CD14-positive monocyte (primary cell): ENCODE measurements at regions not wholly inside any gene's neighbourhood (a gene's known extent, or its start where the extent isn't known, plus 50 kb on each side); places are given as distances from the start of the nearest gene placed in this dataset.

Experiments used
- DNase-seq, 3 donors: peaks; one replicate each; pipeline ENCODE4 v3.0.0-alpha.2; 2011 to 2022
- H2AFZ ChIP-seq: 2 replicates; pipeline ENCODE4 v1.6.0; 2012; ENCODE audit warnings: mild to moderate bottlenecking, low read depth, low read length, inconsistent platforms; ENCODE audit not compliant: insufficient read depth, poor library complexity, severe bottlenecking
- H3K27ac ChIP-seq, 2 donors: 1 replicate in 1 of 2; 2 replicates in 1 of 2; pipeline ENCODE4 v1.5.1; 2012 to 2013; ENCODE audit warnings: low read length in 2 of 2, control low read depth in 1 of 2, inconsistent platforms in 1 of 2, low read depth in 1 of 2, mild to moderate bottlenecking in 1 of 2
- H3K27me3 ChIP-seq, 2 donors: one replicate each; pipeline versions ENCODE4 v1.6.0 to v1.6.1; 2011 to 2013; ENCODE audit warnings: low read length in 2 of 2; ENCODE audit not compliant: control insufficient read depth in 2 of 2, insufficient read depth in 2 of 2
- H3K36me3 ChIP-seq, 2 donors: replicated peaks in 1 of 2; 1 replicate in 1 of 2; 2 replicates in 1 of 2; pipeline versions ENCODE4 v1.5.1 to v1.6.1; 2012 to 2013; ENCODE audit warnings: low read length in 2 of 2, control low read depth in 1 of 2, inconsistent platforms in 1 of 2, mild to moderate bottlenecking in 1 of 2; ENCODE audit not compliant: insufficient read depth in 2 of 2, control insufficient read depth in 1 of 2
- H3K4me1 ChIP-seq, 2 donors: 1 replicate in 1 of 2; 2 replicates in 1 of 2; pipeline versions ENCODE4 v1.5.1 to v1.6.1; 2012 to 2013; ENCODE audit warnings: low read length in 2 of 2, control low read depth in 1 of 2, inconsistent platforms in 1 of 2, mild to moderate bottlenecking in 1 of 2, moderate library complexity in 1 of 2; ENCODE audit not compliant: insufficient read depth in 2 of 2, control insufficient read depth in 1 of 2
- H3K4me2 ChIP-seq: replicated peaks from 2 replicates; pipeline ENCODE3; 2012; ENCODE audit warnings: low read length, moderate library complexity, mild to moderate bottlenecking; ENCODE audit not compliant: poor library complexity, severe bottlenecking; ENCODE audit errors: extremely low read depth
- H3K4me3 ChIP-seq, 3 experiments: fragments of 200-600 bp in 1 of 3; sonication (generic) in 1 of 3; replicated peaks in 1 of 3; 1 replicate in 2 of 3; 2 replicates in 1 of 3; pipeline ENCODE4 v1.5.1; 2011 to 2013; ENCODE audit warnings: low read length in 3 of 3, mild to moderate bottlenecking in 3 of 3, control low read depth in 2 of 3, low read depth in 2 of 3, inconsistent platforms in 1 of 3, moderate library complexity in 1 of 3
- H3K79me2 ChIP-seq: 2 replicates; pipeline ENCODE4 v1.6.0; 2012; ENCODE audit warnings: mild to moderate bottlenecking, control low read depth, inconsistent platforms, low read length, moderate library complexity; ENCODE audit not compliant: insufficient read depth
- H3K9ac ChIP-seq: 2 replicates; pipeline ENCODE4 v1.6.0; 2017; ENCODE audit warnings: low read length, mild to moderate bottlenecking; ENCODE audit not compliant: insufficient read depth, poor library complexity, severe bottlenecking
- H3K9me3 ChIP-seq, 2 donors: replicated peaks in 1 of 2; 1 replicate in 1 of 2; 2 replicates in 1 of 2; pipeline versions ENCODE4 v1.5.1 to v1.6.1; 2012 to 2013; ENCODE audit warnings: low read length in 2 of 2, control low read depth in 1 of 2; ENCODE audit not compliant: control insufficient read depth in 1 of 2, insufficient read depth in 1 of 2
- H4K20me1 ChIP-seq: 2 replicates; pipeline ENCODE4 v1.6.0; 2012; ENCODE audit warnings: mild to moderate bottlenecking, low read length, control low read depth, moderate library complexity; ENCODE audit not compliant: insufficient read depth
- H3K27ac Mint-ChIP-seq, 7 donors: one replicate each; pipeline ENCODE4 v1.8.0; 2020; ENCODE audit warnings: mild to moderate bottlenecking in 7 of 7, mixed read lengths in 7 of 7, moderate library complexity in 6 of 7, inconsistent platforms in 2 of 7
- H3K27me3 Mint-ChIP-seq, 3 donors: one replicate each; pipeline ENCODE4 v1.8.0; 2021 to 2022; ENCODE audit warnings: low read depth in 3 of 3, mild to moderate bottlenecking in 3 of 3, mixed read lengths in 3 of 3, moderate library complexity in 3 of 3, inconsistent platforms in 1 of 3
- H3K36me3 Mint-ChIP-seq, 2 donors: one replicate each; pipeline ENCODE4 v1.8.0; 2020; ENCODE audit warnings: mixed read lengths in 2 of 2, inconsistent platforms in 1 of 2, mild to moderate bottlenecking in 1 of 2
- H3K4me1 Mint-ChIP-seq: one replicate; pipeline ENCODE4 v1.8.0; 2020; ENCODE audit warnings: mild to moderate bottlenecking, mixed read lengths
- H3K4me3 Mint-ChIP-seq, 2 donors: one replicate each; pipeline ENCODE4 v1.8.0; 2020; ENCODE audit warnings: mild to moderate bottlenecking in 2 of 2, mixed read lengths in 2 of 2, moderate library complexity in 1 of 2
- H3K9me3 Mint-ChIP-seq, 7 donors: one replicate each; pipeline ENCODE4 v1.8.0; 2020 to 2022; ENCODE audit warnings: mixed read lengths in 7 of 7, mild to moderate bottlenecking in 6 of 7, moderate library complexity in 6 of 7, inconsistent platforms in 2 of 7
- WGBS: methylation state at CpG from one replicate; pipeline ENCODE4 v1.1.5; 2013; ENCODE audit warnings: missing lambda C conversion rate; ENCODE audit not compliant: insufficient coverage; 5-methylcytosine and 5-hydroxymethylcytosine counted together
- intact Hi-C, 2 donors: fragments of 100-400 bp; cut with micrococcal nuclease; formaldehyde crosslinking; loops; one replicate each; pipeline versions ENCODE4 v1.15.0 to v1.15.1; 2023
- TF ChIP-seq, protein P1 (sequence below): fragments of 200-600 bp; IDR thresholded peaks from one replicate; pipeline ENCODE4 v1.8.0; 2022; ENCODE audit warnings: antibody characterized with exemption, mild to moderate bottlenecking

DNA sequence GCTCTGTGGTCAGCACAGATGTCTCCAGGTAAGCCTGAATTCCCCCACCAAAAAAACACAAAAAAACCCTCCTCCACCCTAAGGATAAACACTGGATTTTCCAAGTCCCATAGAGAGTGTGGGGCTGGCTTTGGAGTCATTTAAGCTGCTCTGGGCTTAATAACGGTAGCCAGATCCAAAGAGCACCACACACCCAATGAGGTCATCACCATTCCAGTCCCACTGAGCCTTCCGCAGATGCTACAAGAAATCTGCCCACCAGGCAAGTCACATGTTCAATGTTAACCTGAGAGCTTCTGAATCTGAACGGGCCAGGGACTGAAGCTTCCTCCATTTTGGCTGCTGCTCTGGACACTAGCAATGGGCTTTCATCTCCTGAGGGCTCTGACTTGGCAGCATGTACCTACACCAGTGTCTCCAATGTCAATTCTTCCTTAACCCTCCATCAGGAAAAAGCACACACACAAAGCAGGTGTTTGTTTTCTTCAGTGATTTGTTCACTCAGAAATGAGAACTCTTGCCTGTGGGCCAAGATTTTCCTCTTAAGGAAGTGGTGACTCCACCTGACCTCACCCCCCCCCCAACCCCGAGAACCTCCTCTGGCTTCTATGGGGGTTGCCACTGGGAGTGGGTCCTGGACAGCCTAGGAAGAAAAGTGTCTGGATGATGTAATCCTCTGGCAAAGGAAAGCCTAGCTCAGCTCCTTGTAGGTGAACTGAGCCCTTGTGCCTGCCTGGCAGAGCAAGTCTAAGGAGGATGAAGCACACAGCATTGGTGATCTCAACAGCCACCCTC is 220.1 kb downstream of the FOXL1 start:
- no peak overlapping the region for H3K9ac ChIP-seq
- H3K36me3 ChIP-seq = no peaks in the 10 kb centered on the region
- Mint-ChIP-seq H3K27ac (peak overlapping the region in 1 of 7 donors; percentile 25), H3K4me3 (no peak overlapping the region), H3K27me3 (peaks cover 2 to 8% (median 4%) of the 10 kb centered on the region in 3 donors), H3K9me3 (peaks cover 0 to 6% (median 0%) of the 10 kb centered on the region in 7 donors), H3K4me1 (no peaks in the 10 kb centered on the region), H3K36me3 (no peaks in the 10 kb centered on the region)
- H3K4me1 ChIP-seq = no peaks in the 10 kb centered on the region
- H3K27ac ChIP-seq = no peak overlapping the region
- intact Hi-C loops = no loop called here
- peaks cover 5 to 10% of the 10 kb centered on the region in 2 donors for H3K27me3 ChIP-seq
- WGBS = 89% methylated on average over 2 of the region's 4 CpGs
- no peaks in the 10 kb centered on the region for H3K9me3 ChIP-seq
- H3K79me2 ChIP-seq = no peaks in the 10 kb centered on the region
- H3K4me2 ChIP-seq = no peak overlapping the region
- H4K20me1 ChIP-seq = no peaks in the 10 kb centered on the region
- TF ChIP-seq, protein P1, sequence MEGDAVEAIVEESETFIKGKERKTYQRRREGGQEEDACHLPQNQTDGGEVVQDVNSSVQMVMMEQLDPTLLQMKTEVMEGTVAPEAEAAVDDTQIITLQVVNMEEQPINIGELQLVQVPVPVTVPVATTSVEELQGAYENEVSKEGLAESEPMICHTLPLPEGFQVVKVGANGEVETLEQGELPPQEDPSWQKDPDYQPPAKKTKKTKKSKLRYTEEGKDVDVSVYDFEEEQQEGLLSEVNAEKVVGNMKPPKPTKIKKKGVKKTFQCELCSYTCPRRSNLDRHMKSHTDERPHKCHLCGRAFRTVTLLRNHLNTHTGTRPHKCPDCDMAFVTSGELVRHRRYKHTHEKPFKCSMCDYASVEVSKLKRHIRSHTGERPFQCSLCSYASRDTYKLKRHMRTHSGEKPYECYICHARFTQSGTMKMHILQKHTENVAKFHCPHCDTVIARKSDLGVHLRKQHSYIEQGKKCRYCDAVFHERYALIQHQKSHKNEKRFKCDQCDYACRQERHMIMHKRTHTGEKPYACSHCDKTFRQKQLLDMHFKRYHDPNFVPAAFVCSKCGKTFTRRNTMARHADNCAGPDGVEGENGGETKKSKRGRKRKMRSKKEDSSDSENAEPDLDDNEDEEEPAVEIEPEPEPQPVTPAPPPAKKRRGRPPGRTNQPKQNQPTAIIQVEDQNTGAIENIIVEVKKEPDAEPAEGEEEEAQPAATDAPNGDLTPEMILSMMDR = no peak
- no peak for DNase-seq
- no peak overlapping the region for H2AFZ ChIP-seq
- H3K4me3 ChIP-seq = no peak overlapping the region

DNA sequence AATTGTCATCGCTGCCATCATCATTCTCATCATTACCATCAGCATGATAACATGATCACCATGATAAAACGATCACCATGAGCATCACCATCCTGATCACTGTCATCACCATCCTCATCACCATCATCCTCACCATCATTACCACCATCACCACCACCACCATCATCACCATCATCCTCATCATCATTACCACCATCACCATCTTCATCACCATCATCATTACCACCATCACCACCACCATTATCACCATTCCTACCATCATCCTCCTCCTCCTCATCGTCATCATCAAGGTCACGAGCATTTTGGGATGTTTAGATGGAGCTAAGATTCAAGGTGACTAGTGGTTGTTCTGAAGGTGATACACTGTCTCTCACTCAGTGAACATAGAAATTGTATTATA is 221.0 kb downstream of the FOXL1 start:
- intact Hi-C loops = no loop called here
- TF ChIP-seq, protein P1 = no peak
- H3K4me3 Mint-ChIP-seq = no peak overlapping the region
- Histone ChIP-seq H3K27me3 (peaks cover 5 to 10% of the 10 kb centered on the region in 2 donors), H3K36me3 (no peaks in the 10 kb centered on the region), H3K4me3 (no peak overlapping the region), H3K79me2 (no peaks in the 10 kb centered on the region), H3K4me2 (no peak overlapping the region), H3K4me1 (no peaks in the 10 kb centered on the region), H3K27ac (no peak overlapping the region), H3K9me3 (no peaks in the 10 kb centered on the region), H2AFZ (no peak overlapping the region), H3K9ac (no peak overlapping the region), H4K20me1 (no peaks in the 10 kb centered on the region)
- WGBS = 93% methylated on average over 2 of the region's 4 CpGs
- H3K27me3 Mint-ChIP-seq = peaks cover 4 to 10% (median 4%) of the 10 kb centered on the region in 3 donors
- no peak overlapping the region for H3K27ac Mint-ChIP-seq
- no peaks in the 10 kb centered on the region for H3K4me1 Mint-ChIP-seq
- no peak for DNase-seq
- peaks cover 0 to 8% (median 0%) of the 10 kb centered on the region in 7 donors for H3K9me3 Mint-ChIP-seq
- H3K36me3 Mint-ChIP-seq = no peaks in the 10 kb centered on the region
